ENCODE measurements at regions not wholly inside any gene's neighbourhood (a gene's known extent, or its start where the extent isn't known, plus 50 kb on each side); places are given as distances from the start of the nearest gene placed in this dataset.

DNA sequence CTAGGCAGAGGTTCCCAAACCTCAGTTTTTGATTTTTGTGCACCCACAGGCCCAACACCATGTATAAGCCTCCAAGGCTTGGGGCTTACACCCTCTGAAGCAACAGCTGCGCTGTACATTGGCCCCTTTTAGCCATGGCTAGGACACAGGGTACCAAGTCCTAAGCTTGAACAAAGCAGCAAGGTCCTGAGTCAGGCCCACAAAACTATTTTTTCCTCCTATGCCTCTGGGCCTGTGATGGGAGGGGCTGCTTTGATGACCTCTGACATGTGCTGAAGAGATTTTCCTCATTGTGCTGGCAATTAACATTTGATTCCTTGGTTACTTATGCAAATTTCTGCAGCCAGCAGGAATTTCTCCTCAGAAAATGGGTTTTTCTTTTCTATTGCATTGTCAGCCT, 262.2 kb upstream of the CEP162 start:
- no peak overlapping the region for H3K14ac ChIP-seq (ENCODE audit: low read length)
- no peak overlapping the region for H3K27ac ChIP-seq (ENCODE audit: low read depth, low read length)
- H3K4me2 ChIP-seq (ENCODE audit: low read length): no peak overlapping the region
- DNase-seq: no peak
- H3K18ac ChIP-seq (ENCODE audit: low read length): no peak overlapping the region
- no peaks in the 10 kb centered on the region for H3K79me1 ChIP-seq (ENCODE audit: low read length)
- no peak overlapping the region for H4K12ac ChIP-seq (ENCODE audit: low read depth, low read length)
- H3K4me3 ChIP-seq (ENCODE audit: low read depth, low read length): no peak overlapping the region
- no peak overlapping the region for H3K4ac ChIP-seq (ENCODE audit: low read depth, low read length)
- H2BK120ac ChIP-seq (ENCODE audit: insufficient read depth, low read length, poor library complexity): no peak overlapping the region
- H2AFZ ChIP-seq (ENCODE audit: insufficient read depth, low read length, poor library complexity): no peak overlapping the region
- no peaks in the 10 kb centered on the region for H3K9me3 ChIP-seq (ENCODE audit: insufficient read depth, low read depth, low read length)
- no peak overlapping the region for H4K91ac ChIP-seq (ENCODE audit: low read depth, low read length)
- WGBS (ENCODE audit: extremely low coverage, insufficient coverage, insufficient read length): no CpG with 5 or more reads among the region's 1 CpG
- H3K4me1 ChIP-seq (ENCODE audit: control insufficient read depth in 1 of 2, insufficient read depth in 2 of 2, low read length in 2 of 2): no peaks in the 10 kb centered on the region
- no peak overlapping the region for H3K23ac ChIP-seq (ENCODE audit: low read length)
- no peak overlapping the region for H2AK5ac ChIP-seq (ENCODE audit: low read length)
- no peak overlapping the region for H3K9ac ChIP-seq (ENCODE audit: low read length)
- H3K27me3 ChIP-seq (ENCODE audit: insufficient read depth, low read length): no peaks in the 10 kb centered on the region
- H3K36me3 ChIP-seq (ENCODE audit: control insufficient read depth in 1 of 2, insufficient read depth in 2 of 2, low read length in 2 of 2): no peaks in the 10 kb centered on the region
- H3K79me2 ChIP-seq (ENCODE audit: control insufficient read depth, insufficient read depth, low read length, poor library complexity): no peaks in the 10 kb centered on the region
- no peak overlapping the region for H2BK5ac ChIP-seq (ENCODE audit: low read depth, low read length, poor library complexity)
- no peak overlapping the region for H4K8ac ChIP-seq (ENCODE audit: low read depth, low read length)
- no peak overlapping the region for H2BK12ac ChIP-seq (ENCODE audit: low read length)

GRCh38 chr6:84486526-84486925, 259.1 kb upstream of the CEP162 start:
- Histone ChIP-seq H2AK5ac (ENCODE audit: low read length) (no peak overlapping the region), H3K36me3 (ENCODE audit: control insufficient read depth in 1 of 2, insufficient read depth in 2 of 2, low read length in 2 of 2) (no peaks in the 10 kb centered on the region), H3K4me2 (ENCODE audit: low read length) (no peak overlapping the region), H4K91ac (ENCODE audit: low read depth, low read length) (no peak overlapping the region), H3K18ac (ENCODE audit: low read length) (no peak overlapping the region), H3K9ac (ENCODE audit: low read length) (no peak overlapping the region), H3K4ac (ENCODE audit: low read depth, low read length) (no peak overlapping the region), H2BK5ac (ENCODE audit: low read depth, low read length, poor library complexity) (no peak overlapping the region), H3K14ac (ENCODE audit: low read length) (no peak overlapping the region), H3K79me1 (ENCODE audit: low read length) (no peaks in the 10 kb centered on the region), H4K12ac (ENCODE audit: low read depth, low read length) (no peak overlapping the region), H2AFZ (ENCODE audit: insufficient read depth, low read length, poor library complexity) (no peak overlapping the region), H3K79me2 (ENCODE audit: control insufficient read depth, insufficient read depth, low read length, poor library complexity) (no peaks in the 10 kb centered on the region), H3K27me3 (ENCODE audit: insufficient read depth, low read length) (no peaks in the 10 kb centered on the region), H3K27ac (ENCODE audit: low read depth, low read length) (no peak overlapping the region), H4K8ac (ENCODE audit: low read depth, low read length) (no peak overlapping the region), H3K23ac (ENCODE audit: low read length) (no peak overlapping the region), H2BK12ac (ENCODE audit: low read length) (no peak overlapping the region), H3K9me3 (ENCODE audit: insufficient read depth, low read depth, low read length) (no peaks in the 10 kb centered on the region), H2BK120ac (ENCODE audit: insufficient read depth, low read length, poor library complexity) (no peak overlapping the region), H3K4me1 (ENCODE audit: control insufficient read depth in 1 of 2, insufficient read depth in 2 of 2, low read length in 2 of 2) (no peaks in the 10 kb centered on the region), H3K4me3 (ENCODE audit: low read depth, low read length) (no peak overlapping the region)
- DNase-seq: no peak

- Histone ChIP-seq H3K79me2 (ENCODE audit: control insufficient read depth, insufficient read depth, low read length, poor library complexity) (no peaks in the 10 kb centered on the region), H3K4me2 (ENCODE audit: low read length) (no peak overlapping the region), H3K27ac (ENCODE audit: low read depth, low read length) (no peak overlapping the region), H3K18ac (ENCODE audit: low read length) (no peak overlapping the region), H2AFZ (ENCODE audit: insufficient read depth, low read length, poor library complexity) (no peak overlapping the region), H3K14ac (ENCODE audit: low read length) (no peak overlapping the region), H2BK120ac (ENCODE audit: insufficient read depth, low read length, poor library complexity) (no peak overlapping the region), H3K9me3 (ENCODE audit: insufficient read depth, low read depth, low read length) (no peaks in the 10 kb centered on the region), H2BK12ac (ENCODE audit: low read length) (no peak overlapping the region), H3K23ac (ENCODE audit: low read length) (no peak overlapping the region), H4K12ac (ENCODE audit: low read depth, low read length) (no peak overlapping the region), H3K4ac (ENCODE audit: low read depth, low read length) (no peak overlapping the region), H3K4me3 (ENCODE audit: low read depth, low read length) (no peak overlapping the region), H3K4me1 (ENCODE audit: control insufficient read depth in 1 of 2, insufficient read depth in 2 of 2, low read length in 2 of 2) (no peaks in the 10 kb centered on the region), H2AK5ac (ENCODE audit: low read length) (no peak overlapping the region), H3K79me1 (ENCODE audit: low read length) (no peaks in the 10 kb centered on the region), H4K8ac (ENCODE audit: low read depth, low read length) (no peak overlapping the region), H2BK5ac (ENCODE audit: low read depth, low read length, poor library complexity) (no peak overlapping the region), H4K91ac (ENCODE audit: low read depth, low read length) (no peak overlapping the region), H3K36me3 (ENCODE audit: control insufficient read depth in 1 of 2, insufficient read depth in 2 of 2, low read length in 2 of 2) (no peaks in the 10 kb centered on the region), H3K9ac (ENCODE audit: low read length) (no peak overlapping the region), H3K27me3 (ENCODE audit: insufficient read depth, low read length) (no peaks in the 10 kb centered on the region)
- DNase-seq: no peak
- no CpG with 5 or more reads among the region's 1 CpG for WGBS (ENCODE audit: extremely low coverage, insufficient coverage, insufficient read length)
These were observed 241.7 kb upstream of the CEP162 start for GRCh38 chr6:84469144-84469543.

- no peaks in the 10 kb centered on the region for H3K79me1 ChIP-seq (ENCODE audit: low read length)
- no peak overlapping the region for H2BK12ac ChIP-seq (ENCODE audit: low read length)
- H3K18ac ChIP-seq (ENCODE audit: low read length): no peak overlapping the region
- H4K12ac ChIP-seq (ENCODE audit: low read depth, low read length): no peak overlapping the region
- H4K8ac ChIP-seq (ENCODE audit: low read depth, low read length): no peak overlapping the region
- no peaks in the 10 kb centered on the region for H3K36me3 ChIP-seq (ENCODE audit: control insufficient read depth in 1 of 2, insufficient read depth in 2 of 2, low read length in 2 of 2)
- no peak overlapping the region for H3K23ac ChIP-seq (ENCODE audit: low read length)
- H3K14ac ChIP-seq (ENCODE audit: low read length): no peak overlapping the region
- no peaks in the 10 kb centered on the region for H3K79me2 ChIP-seq (ENCODE audit: control insufficient read depth, insufficient read depth, low read length, poor library complexity)
- no peak overlapping the region for H2AK5ac ChIP-seq (ENCODE audit: low read length)
- DNase-seq: no peak
- no peak overlapping the region for H3K9ac ChIP-seq (ENCODE audit: low read length)
- H3K4me2 ChIP-seq (ENCODE audit: low read length): no peak overlapping the region
- no peak overlapping the region for H3K27ac ChIP-seq (ENCODE audit: low read depth, low read length)
- H4K91ac ChIP-seq (ENCODE audit: low read depth, low read length): no peak overlapping the region
- H3K9me3 ChIP-seq (ENCODE audit: insufficient read depth, low read depth, low read length): no peaks in the 10 kb centered on the region
- H3K27me3 ChIP-seq (ENCODE audit: insufficient read depth, low read length): no peaks in the 10 kb centered on the region
- H2BK5ac ChIP-seq (ENCODE audit: low read depth, low read length, poor library complexity): no peak overlapping the region
- no peak overlapping the region for H2BK120ac ChIP-seq (ENCODE audit: insufficient read depth, low read length, poor library complexity)
- H3K4me1 ChIP-seq (ENCODE audit: control insufficient read depth in 1 of 2, insufficient read depth in 2 of 2, low read length in 2 of 2): no peaks in the 10 kb centered on the region
- no peak overlapping the region for H2AFZ ChIP-seq (ENCODE audit: insufficient read depth, low read length, poor library complexity)
- no peak overlapping the region for H3K4ac ChIP-seq (ENCODE audit: low read depth, low read length)
- no peak overlapping the region for H3K4me3 ChIP-seq (ENCODE audit: low read depth, low read length)
These were observed 239.9 kb upstream of the CEP162 start for GRCh38 chr6:84467296-84467695.

- no peak overlapping the region for H3K9ac ChIP-seq (ENCODE audit: low read length)
- H3K36me3 ChIP-seq (ENCODE audit: control insufficient read depth in 1 of 2, insufficient read depth in 2 of 2, low read length in 2 of 2): no peaks in the 10 kb centered on the region
- H4K8ac ChIP-seq (ENCODE audit: low read depth, low read length): no peak overlapping the region
- H3K79me2 ChIP-seq (ENCODE audit: control insufficient read depth, insufficient read depth, low read length, poor library complexity): no peaks in the 10 kb centered on the region
- no CpG with 5 or more reads among the region's 4 CpGs for WGBS (ENCODE audit: extremely low coverage, insufficient coverage, insufficient read length)
- H3K14ac ChIP-seq (ENCODE audit: low read length): no peak overlapping the region
- H2AFZ ChIP-seq (ENCODE audit: insufficient read depth, low read length, poor library complexity): no peak overlapping the region
- no peak overlapping the region for H3K4me3 ChIP-seq (ENCODE audit: low read depth, low read length)
- H3K23ac ChIP-seq (ENCODE audit: low read length): no peak overlapping the region
- no peak overlapping the region for H3K27ac ChIP-seq (ENCODE audit: low read depth, low read length)
- no peak overlapping the region for H3K18ac ChIP-seq (ENCODE audit: low read length)
- no peak overlapping the region for H2AK5ac ChIP-seq (ENCODE audit: low read length)
- no peaks in the 10 kb centered on the region for H3K27me3 ChIP-seq (ENCODE audit: insufficient read depth, low read length)
- no peaks in the 10 kb centered on the region for H3K4me1 ChIP-seq (ENCODE audit: control insufficient read depth in 1 of 2, insufficient read depth in 2 of 2, low read length in 2 of 2)
- no peak overlapping the region for H3K4ac ChIP-seq (ENCODE audit: low read depth, low read length)
- no peak overlapping the region for H2BK5ac ChIP-seq (ENCODE audit: low read depth, low read length, poor library complexity)
- H3K4me2 ChIP-seq (ENCODE audit: low read length): no peak overlapping the region
- no peak overlapping the region for H4K91ac ChIP-seq (ENCODE audit: low read depth, low read length)
- no peaks in the 10 kb centered on the region for H3K79me1 ChIP-seq (ENCODE audit: low read length)
- H2BK120ac ChIP-seq (ENCODE audit: insufficient read depth, low read length, poor library complexity): no peak overlapping the region
- no peak overlapping the region for H4K12ac ChIP-seq (ENCODE audit: low read depth, low read length)
- no peak overlapping the region for H2BK12ac ChIP-seq (ENCODE audit: low read length)
- no peak for DNase-seq
- no peaks in the 10 kb centered on the region for H3K9me3 ChIP-seq (ENCODE audit: insufficient read depth, low read depth, low read length)
These were observed 239.1 kb upstream of the CEP162 start for GRCh38 chr6:84466511-84466910.

All from trophoblast cell (in vitro differentiated cells and primary cell).